SK-N-MC (cell line): ENCODE measurements at regions not wholly inside any gene's neighbourhood (a gene's known extent, or its start where the extent isn't known, plus 50 kb on each side); places are given as distances from the start of the nearest gene placed in this dataset.
A peak's percentile ranks its signal among the peaks of the same experiment; 100 is the strongest.

Source experiments
- EZH2 ChIP-seq: fragments of 200-600 bp; sonication (generic); IDR thresholded peaks from one replicate; pipeline ENCODE4 v1.6.1; 2017; ENCODE audit warnings: antibody characterized with exemption
- FOXP2 ChIP-seq: optimal IDR thresholded peaks from 2 replicates; pipeline ENCODE3; 2011; ENCODE audit warnings: mild to moderate bottlenecking, moderate library complexity; ENCODE audit not compliant: insufficient read depth; ENCODE audit errors: extremely low read length, control extremely low read depth
- POLR2AphosphoS5 ChIP-seq: IDR thresholded peaks from 2 replicates; pipeline ENCODE4 v1.6.1; 2012; ENCODE audit warnings: mild to moderate bottlenecking, low read depth, low read length, borderline replicate concordance

- TF ChIP-seq POLR2AphosphoS5 (peak; percentile 16; the same call in 1 of the 2 replicates), EZH2 (no peak), FOXP2 (no peak)
Observed at GRCh38 chr3:154764856-154765640, 315.1 kb upstream of the MME start.
